OCI-LY1 (cell line): ENCODE measurements at regions not wholly inside any gene's neighbourhood (a gene's known extent, or its start where the extent isn't known, plus 50 kb on each side); places are given as distances from the start of the nearest gene placed in this dataset.

Experiments used
- H2AFZ ChIP-seq: fragments of 200-600 bp; sonication (generic), shearing (Covaris generic); 2 replicates; pipeline ENCODE4 v1.6.0; 2014; ENCODE audit warnings: antibody characterized with exemption, mild to moderate bottlenecking, low read length
- H3F3A ChIP-seq: fragments of 200-600 bp; sonication (generic), shearing (Covaris generic); 2 replicates; pipeline ENCODE4 v1.6.0; 2014; ENCODE audit warnings: mild to moderate bottlenecking, antibody characterized with exemption, low read length, moderate library complexity; ENCODE audit not compliant: insufficient read depth
- H3K27ac ChIP-seq: fragments of 200-600 bp; sonication (generic); 2 replicates; pipeline ENCODE4 v1.5.1; 2014; ENCODE audit warnings: low read length, mixed run types, mild to moderate bottlenecking, low read depth; ENCODE audit not compliant: poor library complexity, severe bottlenecking
- H3K27me3 ChIP-seq: fragments of 200-600 bp; sonication (generic); 2 replicates; pipeline ENCODE4 v1.6.0; 2014; ENCODE audit warnings: antibody characterized with exemption, mild to moderate bottlenecking, low read length, moderate library complexity; ENCODE audit not compliant: insufficient read depth
- H3K36me3 ChIP-seq: fragments of 200-600 bp; sonication (generic); 2 replicates; pipeline ENCODE4 v1.6.1; 2014; ENCODE audit warnings: mild to moderate bottlenecking, antibody characterized with exemption, low read length, moderate library complexity, mixed read lengths; ENCODE audit not compliant: insufficient read depth
- H3K4me1 ChIP-seq: fragments of 200-600 bp; sonication (generic); 2 replicates; pipeline ENCODE4 v1.5.1; 2014; ENCODE audit warnings: mild to moderate bottlenecking, low read length, moderate library complexity; ENCODE audit not compliant: insufficient read depth, severe bottlenecking
- H3K4me2 ChIP-seq: fragments of 200-600 bp; sonication (generic), shearing (Covaris generic); 2 replicates; pipeline ENCODE4 v1.6.1; 2014; ENCODE audit warnings: low read length
- H3K4me3 ChIP-seq: fragments of 200-600 bp; sonication (generic); 2 replicates; pipeline ENCODE4 v1.5.1; 2014; ENCODE audit warnings: low read length, low read depth, mild to moderate bottlenecking, mixed read lengths; ENCODE audit not compliant: poor library complexity, severe bottlenecking
- H3K79me2 ChIP-seq: fragments of 200-600 bp; shearing (Covaris generic); 2 replicates; pipeline ENCODE4 v1.6.1; 2016; ENCODE audit warnings: mixed run types, low read length, mixed read lengths; ENCODE audit not compliant: insufficient read depth
- H3K9ac ChIP-seq: fragments of 200-600 bp; sonication (generic), shearing (Covaris generic); 2 replicates; pipeline ENCODE4 v1.6.1; 2014; ENCODE audit warnings: mild to moderate bottlenecking, low read length, mixed read lengths
- H3K9me2 ChIP-seq: fragments of 200-600 bp; sonication (generic), shearing (Covaris generic); 2 replicates; pipeline ENCODE4 v1.6.1; 2014; ENCODE audit warnings: low read depth, mild to moderate bottlenecking, low read length, mixed read lengths
- H3K9me3 ChIP-seq: fragments of 200-600 bp; shearing (Covaris generic); 2 replicates; pipeline ENCODE4 v1.6.1; 2014; ENCODE audit warnings: low read length, mixed read lengths
- H4K20me1 ChIP-seq: fragments of 200-600 bp; sonication (generic), shearing (Covaris generic); 2 replicates; pipeline ENCODE4 v1.6.0; 2016; ENCODE audit warnings: mild to moderate bottlenecking, low read length; ENCODE audit not compliant: insufficient read depth
- CTCF ChIP-seq: fragments of 200-600 bp; sonication (generic), shearing (Covaris generic); IDR thresholded peaks from 2 replicates; pipeline ENCODE4 v1.5.1; 2017; ENCODE audit warnings: mild to moderate bottlenecking, antibody characterized with exemption, low read length, moderate library complexity, mixed read lengths
- EZH2 ChIP-seq: fragments of 200-600 bp; sonication (generic), shearing (Covaris generic); IDR thresholded peaks from 2 replicates; pipeline ENCODE4 v1.8.0; 2017; ENCODE audit warnings: borderline replicate concordance, mixed run types, mild to moderate bottlenecking, antibody characterized with exemption, low read length, moderate library complexity, mixed read lengths

GRCh38 chr15:96406291-96406690 is 75.8 kb downstream of the NR2F2 start:
- no peak overlapping the region for H3K4me2 ChIP-seq
- H4K20me1 ChIP-seq: no peaks in the 10 kb centered on the region
- no peaks in the 10 kb centered on the region for H3K36me3 ChIP-seq
- no peak overlapping the region for H3K4me3 ChIP-seq
- no peak overlapping the region for H3K9ac ChIP-seq
- H3K27me3 ChIP-seq: no peaks in the 10 kb centered on the region
- no peaks in the 10 kb centered on the region for H3K79me2 ChIP-seq
- TF ChIP-seq EZH2: no peak
- no peak for TF ChIP-seq CTCF
- no peaks in the 10 kb centered on the region for H3F3A ChIP-seq
- H3K27ac ChIP-seq: no peak overlapping the region
- H3K9me2 ChIP-seq: no peaks in the 10 kb centered on the region
- H3K4me1 ChIP-seq: no peaks in the 10 kb centered on the region
- no peak overlapping the region for H2AFZ ChIP-seq
- no peaks in the 10 kb centered on the region for H3K9me3 ChIP-seq

- Histone ChIP-seq H3K27me3 (no peaks in the 10 kb centered on the region), H3K79me2 (no peaks in the 10 kb centered on the region), H3K9me3 (no peaks in the 10 kb centered on the region), H3K36me3 (no peaks in the 10 kb centered on the region), H3K4me1 (no peaks in the 10 kb centered on the region), H3K4me3 (no peak overlapping the region), H3K9me2 (no peaks in the 10 kb centered on the region), H3K27ac (no peak overlapping the region), H2AFZ (no peak overlapping the region), H3F3A (no peaks in the 10 kb centered on the region), H3K4me2 (no peak overlapping the region), H4K20me1 (no peaks in the 10 kb centered on the region), H3K9ac (no peak overlapping the region)
- no peak for TF ChIP-seq CTCF
- no peak for TF ChIP-seq EZH2
Measured at GRCh38 chr15:96406701-96407100, 76.2 kb downstream of the NR2F2 start.

- no peak overlapping the region for H3K4me3 ChIP-seq
- TF ChIP-seq CTCF (no peak), EZH2 (no peak)
- H3K36me3 ChIP-seq: no peaks in the 10 kb centered on the region
- H3K27me3 ChIP-seq: no peaks in the 10 kb centered on the region
- no peaks in the 10 kb centered on the region for H3K4me1 ChIP-seq
- H3K9me3 ChIP-seq: no peaks in the 10 kb centered on the region
- no peaks in the 10 kb centered on the region for H3F3A ChIP-seq
- H2AFZ ChIP-seq: no peak overlapping the region
- H3K9me2 ChIP-seq: no peaks in the 10 kb centered on the region
- H4K20me1 ChIP-seq: no peaks in the 10 kb centered on the region
- no peak overlapping the region for H3K9ac ChIP-seq
- no peaks in the 10 kb centered on the region for H3K79me2 ChIP-seq
- no peak overlapping the region for H3K27ac ChIP-seq
- H3K4me2 ChIP-seq: no peak overlapping the region
Measured at GRCh38 chr15:96407482-96407881, 77.0 kb downstream of the NR2F2 start.
